ENCODE measurements at regions not wholly inside any gene's neighbourhood (a gene's known extent, or its start where the extent isn't known, plus 50 kb on each side); places are given as distances from the start of the nearest gene placed in this dataset.

- Histone ChIP-seq H3K4me1 (no peaks in the 10 kb centered on the region), H3K4me2 (ENCODE audit: low read length) (no peak overlapping the region), H2AFZ (no peak overlapping the region), H3K79me2 (no peaks in the 10 kb centered on the region), H3K9me3 (ENCODE audit: control insufficient read depth, low read length) (no peaks in the 10 kb centered on the region), H3K36me3 (ENCODE audit: control insufficient read depth, insufficient read depth, low read length) (no peaks in the 10 kb centered on the region), H3K27me3 (ENCODE audit: control insufficient read depth, insufficient read depth, low read length) (no peaks in the 10 kb centered on the region), H3K27ac (no peak overlapping the region), H3K4me3 (ENCODE audit: low read depth, low read length) (no peak overlapping the region), H3K9ac (no peak overlapping the region)
- no peak for TF ChIP-seq CTCF (IDR thresholded peaks at IDR 0.05)
Observed at GRCh38 chr21:18460979-18461378, 57.4 kb upstream of the TMPRSS15 start.

- Histone ChIP-seq H3K27ac (no peak overlapping the region), H3K4me3 (ENCODE audit: low read depth, low read length) (no peak overlapping the region), H3K79me2 (no peaks in the 10 kb centered on the region), H2AFZ (no peak overlapping the region), H3K36me3 (ENCODE audit: control insufficient read depth, insufficient read depth, low read length) (no peaks in the 10 kb centered on the region), H3K4me2 (ENCODE audit: low read length) (no peak overlapping the region), H3K4me1 (no peaks in the 10 kb centered on the region), H3K9me3 (ENCODE audit: control insufficient read depth, low read length) (no peaks in the 10 kb centered on the region), H3K27me3 (ENCODE audit: control insufficient read depth, insufficient read depth, low read length) (no peaks in the 10 kb centered on the region), H3K9ac (no peak overlapping the region)
- TF ChIP-seq CTCF (IDR thresholded peaks at IDR 0.05) = no peak
Observed at GRCh38 chr21:18461743-18462142, 58.2 kb upstream of the TMPRSS15 start.

- Histone ChIP-seq H3K27ac (no peak overlapping the region), H3K9me3 (ENCODE audit: control insufficient read depth, low read length) (no peaks in the 10 kb centered on the region), H3K4me1 (no peaks in the 10 kb centered on the region), H3K4me3 (ENCODE audit: low read depth, low read length) (no peak overlapping the region), H3K79me2 (no peaks in the 10 kb centered on the region), H3K27me3 (ENCODE audit: control insufficient read depth, insufficient read depth, low read length) (no peaks in the 10 kb centered on the region), H3K9ac (no peak overlapping the region), H3K36me3 (ENCODE audit: control insufficient read depth, insufficient read depth, low read length) (no peaks in the 10 kb centered on the region), H2AFZ (no peak overlapping the region), H3K4me2 (ENCODE audit: low read length) (no peak overlapping the region)
- TF ChIP-seq CTCF (IDR thresholded peaks at IDR 0.05) = no peak
Observed at GRCh38 chr21:18467715-18468114, 64.1 kb upstream of the TMPRSS15 start.

GRCh38 chr21:18468790-18469189, 65.2 kb upstream of the TMPRSS15 start:
- no peaks in the 10 kb centered on the region for H3K9me3 ChIP-seq (ENCODE audit: control insufficient read depth, low read length)
- no peaks in the 10 kb centered on the region for H3K27me3 ChIP-seq (ENCODE audit: control insufficient read depth, insufficient read depth, low read length)
- no peak overlapping the region for H3K27ac ChIP-seq
- H3K4me3 ChIP-seq (ENCODE audit: low read depth, low read length) = no peak overlapping the region
- no peak overlapping the region for H3K9ac ChIP-seq
- no peak overlapping the region for H2AFZ ChIP-seq
- no peaks in the 10 kb centered on the region for H3K4me1 ChIP-seq
- H3K4me2 ChIP-seq (ENCODE audit: low read length) = no peak overlapping the region
- no peak for TF ChIP-seq CTCF (IDR thresholded peaks at IDR 0.05)
- H3K79me2 ChIP-seq = no peaks in the 10 kb centered on the region
- no peaks in the 10 kb centered on the region for H3K36me3 ChIP-seq (ENCODE audit: control insufficient read depth, insufficient read depth, low read length)

DNA sequence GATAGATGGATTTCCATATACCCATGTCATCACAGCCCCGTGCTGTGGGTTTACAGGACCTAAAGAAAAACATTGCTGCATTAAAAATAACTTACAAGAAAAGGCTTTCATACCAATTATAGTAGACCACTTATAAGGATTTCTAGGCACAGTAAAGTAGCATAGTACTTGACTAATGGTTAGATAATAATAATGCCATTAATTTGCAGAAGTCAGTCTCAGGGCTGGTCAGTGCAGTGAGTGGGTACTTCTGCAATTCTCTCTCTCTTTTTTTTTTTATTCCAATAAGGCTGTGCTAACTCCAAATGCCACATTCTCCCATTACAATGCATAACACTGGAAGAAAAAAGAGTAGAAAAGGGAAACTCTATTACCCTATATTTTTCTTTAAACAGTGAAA, 73.1 kb upstream of the TMPRSS15 start:
- Histone ChIP-seq H3K4me3 (ENCODE audit: low read depth, low read length) (no peak overlapping the region), H3K4me1 (no peaks in the 10 kb centered on the region), H2AFZ (no peak overlapping the region), H3K79me2 (no peaks in the 10 kb centered on the region), H3K4me2 (ENCODE audit: low read length) (no peak overlapping the region), H3K9me3 (ENCODE audit: control insufficient read depth, low read length) (no peaks in the 10 kb centered on the region), H3K27ac (no peak overlapping the region), H3K36me3 (ENCODE audit: control insufficient read depth, insufficient read depth, low read length) (no peaks in the 10 kb centered on the region), H3K27me3 (ENCODE audit: control insufficient read depth, insufficient read depth, low read length) (no peaks in the 10 kb centered on the region), H3K9ac (no peak overlapping the region)
- no peak for TF ChIP-seq CTCF (IDR thresholded peaks at IDR 0.05)
